HG03064 (cell line): ENCODE measurements at regions not wholly inside any gene's neighbourhood (a gene's known extent, or its start where the extent isn't known, plus 50 kb on each side); places are given as distances from the start of the nearest gene placed in this dataset.
"Not testable (repeated sequence)": the region's sequence is repeated elsewhere in the genome, so short reads cannot be mapped to it uniquely, and the experiment has no call there.

Source experiments
- ATAC-seq: cut with Tn5 transposase; IDR thresholded peaks from one replicate; pipeline ENCODE4 v1.9.1; 2021; ENCODE audit warnings: low read depth; ENCODE audit not compliant: unreplicated experiment

DNA sequence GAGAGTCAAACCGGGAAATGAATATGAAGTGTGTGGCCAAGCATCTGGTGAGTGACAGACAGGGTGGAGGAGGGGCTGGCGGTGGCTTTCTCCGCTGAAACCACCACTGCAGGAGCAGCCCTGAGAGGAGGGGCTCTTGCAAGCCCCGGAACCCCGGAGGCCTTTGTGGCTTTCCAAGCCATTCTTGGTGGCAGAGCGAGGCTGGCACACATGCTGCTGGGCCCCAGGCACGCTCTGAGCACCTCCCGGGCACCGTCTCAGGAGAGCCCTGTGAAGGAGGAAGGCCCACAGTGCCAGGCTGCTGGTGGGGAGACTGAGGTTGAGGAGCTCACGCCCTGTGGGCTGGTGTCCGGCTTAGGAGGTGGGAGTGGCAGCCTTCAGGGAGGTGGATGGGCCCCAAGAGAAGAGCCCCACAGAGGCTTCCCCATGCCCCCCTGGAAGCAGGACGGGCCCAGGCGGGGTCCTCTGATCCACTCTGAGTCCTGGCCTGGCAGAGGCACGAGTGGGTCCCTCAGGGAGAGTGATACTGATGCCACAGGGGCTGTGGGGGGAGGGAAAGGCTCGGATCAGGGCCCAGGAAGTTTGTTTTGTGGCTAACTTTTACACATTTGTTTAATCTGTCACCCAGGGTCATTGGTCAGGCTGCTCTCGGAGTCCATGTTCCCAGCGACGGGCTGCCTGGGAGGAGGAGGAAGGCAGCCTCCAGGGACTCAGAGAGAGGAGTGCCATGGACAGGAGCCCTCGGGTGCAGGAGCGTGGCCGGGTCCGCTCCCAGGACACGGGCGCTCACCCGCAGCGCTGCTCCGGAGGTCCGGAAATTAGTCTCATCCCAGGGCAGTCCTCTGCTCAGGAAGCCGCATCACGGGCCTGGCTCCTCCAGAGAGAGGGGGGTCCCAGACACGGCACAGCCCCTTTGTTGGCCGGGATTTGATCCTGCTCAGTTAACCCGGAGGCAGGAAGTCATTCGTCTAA lies 170.7 kb downstream of the ERMARD start:
- no peak for ATAC-seq

- no peak for ATAC-seq
These were observed 169.8 kb downstream of the ERMARD start for GRCh38 chr6:169921217-169921616.

- ATAC-seq: no peak
These were observed 169.1 kb downstream of the ERMARD start for GRCh38 chr6:169920359-169921020.

DNA sequence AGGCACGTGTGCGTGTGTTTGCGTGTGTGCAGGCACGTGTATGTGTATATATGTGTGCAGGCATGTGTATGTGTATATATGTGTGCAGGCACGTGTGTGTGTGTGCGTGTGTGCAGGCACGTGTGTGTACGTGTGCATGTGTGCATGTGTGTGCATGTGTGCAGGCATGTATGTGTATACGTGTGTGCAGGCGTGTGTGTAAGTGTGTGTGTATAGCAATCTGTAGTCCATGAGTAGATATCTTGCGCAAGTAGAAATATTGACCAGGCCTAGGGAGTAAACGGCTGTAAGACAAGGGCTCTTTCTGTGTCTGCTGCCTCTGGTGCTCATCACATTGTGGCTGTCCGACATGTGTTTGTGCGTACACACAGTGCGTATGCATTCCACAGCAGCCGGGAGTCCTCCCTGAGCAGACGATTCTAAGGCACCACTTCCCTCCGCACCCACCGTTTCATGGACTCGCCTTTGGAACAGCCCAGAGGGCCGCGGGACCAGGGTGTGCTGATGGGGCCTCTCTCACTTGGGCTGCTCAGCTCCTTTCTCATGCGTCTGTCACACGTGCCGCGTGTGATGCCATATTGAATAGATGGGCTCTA lies 167.6 kb downstream of the ERMARD start:
- ATAC-seq: no peak

GRCh38 chr6:169918239-169918953 lies 167.0 kb downstream of the ERMARD start:
- no peak for ATAC-seq

- no peak for ATAC-seq
These were observed 165.7 kb downstream of the ERMARD start for GRCh38 chr6:169917153-169917552.

DNA sequence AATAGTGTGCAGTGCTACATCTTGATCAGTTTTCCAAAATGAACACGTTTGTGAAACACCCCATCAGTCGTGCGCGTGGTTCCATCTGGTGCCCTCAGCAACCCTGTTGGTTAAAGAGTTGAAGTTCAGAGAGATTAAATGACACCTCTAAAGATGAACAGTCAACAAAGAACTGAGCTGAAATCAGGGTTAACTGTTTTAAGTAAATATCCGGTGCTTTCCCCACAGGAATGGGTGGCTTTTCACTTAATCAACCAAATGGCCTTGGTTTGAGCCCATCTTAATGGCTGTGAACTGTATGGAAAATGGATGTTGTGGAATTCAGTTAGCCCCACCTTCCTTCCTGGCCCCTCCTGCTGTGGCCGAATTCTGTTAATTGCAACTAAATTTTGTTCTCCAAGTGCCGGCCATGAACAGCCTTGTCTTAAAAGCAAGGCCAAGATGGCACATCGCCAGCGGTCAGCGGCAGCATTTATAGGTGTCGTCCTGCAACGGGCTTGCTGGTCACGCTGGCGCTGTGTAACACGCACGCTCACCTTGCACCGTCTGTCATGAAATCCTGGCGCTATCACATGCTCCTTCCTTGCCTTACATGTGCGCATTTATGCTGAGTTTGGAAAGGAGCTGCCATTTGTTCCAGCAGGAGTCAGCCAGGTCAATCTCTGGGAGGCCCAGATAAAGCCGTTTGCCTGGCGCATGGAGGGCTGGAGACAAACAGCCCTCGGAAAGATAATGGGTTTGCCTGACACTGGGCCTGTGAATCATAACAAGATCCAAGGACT lies 164.5 kb downstream of the ERMARD start:
- ATAC-seq: no peak

DNA sequence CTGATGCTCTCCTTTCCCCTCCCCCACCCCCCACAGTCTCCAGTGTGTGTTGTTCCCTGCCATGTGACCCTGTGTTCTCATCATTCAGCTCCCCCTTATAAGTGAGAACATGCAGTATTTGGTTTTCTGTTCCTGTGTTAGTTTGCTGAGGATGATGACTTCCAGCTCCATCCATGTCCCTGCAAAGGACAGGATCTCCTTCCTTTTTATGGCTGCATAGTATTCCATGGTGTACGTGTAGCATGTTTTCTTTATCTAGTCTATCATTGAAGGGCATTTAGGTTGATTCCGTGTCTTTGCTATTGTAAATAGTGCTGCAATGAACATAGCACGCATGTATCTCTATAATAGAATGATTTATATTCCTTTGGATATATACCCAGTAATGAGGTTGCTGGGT lies 162.3 kb downstream of the ERMARD start:
- not testable (repeated sequence) for ATAC-seq

- no peak for ATAC-seq
These were observed 161.7 kb downstream of the ERMARD start for GRCh38 chr6:169913096-169913638.

DNA sequence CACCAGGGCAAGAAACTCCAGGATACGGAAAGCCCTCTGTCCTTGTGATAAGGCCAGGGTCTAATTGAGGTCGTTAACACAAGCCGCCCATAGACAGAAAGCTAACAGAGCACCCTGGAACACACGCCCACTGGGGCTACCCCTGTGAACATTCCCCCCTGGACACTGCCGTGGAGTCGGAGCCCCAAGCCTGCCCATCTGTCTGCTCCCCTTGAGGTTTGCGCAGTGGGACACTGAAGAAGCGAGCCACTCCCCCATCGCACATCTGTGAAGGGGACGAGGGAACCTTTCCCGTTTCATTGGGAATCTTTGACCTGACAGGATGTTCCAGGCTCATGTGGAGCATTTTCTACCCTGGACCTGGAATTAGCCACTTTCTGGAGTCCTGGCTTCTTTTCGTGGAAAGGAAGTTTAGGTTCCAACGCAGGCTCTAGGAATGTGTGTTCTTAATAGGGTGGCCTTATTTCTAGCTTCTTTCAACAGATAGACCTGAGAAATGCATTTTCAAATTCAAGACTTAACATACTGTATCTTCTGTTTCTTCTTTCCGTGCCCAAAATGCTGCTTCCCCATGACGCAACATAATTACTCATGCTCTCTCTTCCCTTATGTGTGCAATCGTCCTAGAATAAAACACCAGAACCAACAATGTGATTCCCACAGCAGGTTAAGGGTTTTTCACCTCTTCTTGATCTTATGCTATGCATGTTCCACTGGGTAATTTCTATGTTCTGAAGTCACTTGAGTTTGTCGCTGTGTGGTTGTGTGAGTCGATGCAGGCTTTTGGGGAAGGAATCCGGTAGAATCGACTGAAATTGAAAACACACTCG lies 161.1 kb downstream of the ERMARD start:
- no peak for ATAC-seq

GRCh38 chr6:169911264-169912263 lies 160.1 kb downstream of the ERMARD start:
- no peak for ATAC-seq

DNA sequence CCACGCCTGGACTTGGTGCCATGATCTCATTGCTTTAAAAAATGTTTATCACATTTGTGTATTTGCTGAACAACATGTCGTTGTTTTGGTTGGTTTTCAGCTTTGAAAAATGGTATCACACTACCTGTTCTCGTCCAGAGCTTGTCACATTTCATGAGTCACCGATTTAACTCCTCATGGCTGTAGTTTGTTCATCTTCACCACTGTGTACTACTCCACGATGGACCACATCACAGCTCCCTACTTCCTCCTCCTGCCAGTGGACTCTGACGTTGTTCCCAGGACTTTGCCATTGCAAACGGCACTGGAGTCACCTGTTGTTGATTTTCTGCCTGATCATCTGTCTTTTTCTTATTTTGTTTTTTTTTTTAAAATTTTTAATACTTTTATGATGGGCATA lies 157.7 kb downstream of the ERMARD start:
- no peak for ATAC-seq

GRCh38 chr6:169908403-169908933 lies 157.0 kb downstream of the ERMARD start:
- no peak for ATAC-seq

GRCh38 chr6:169907419-169908115 lies 156.1 kb downstream of the ERMARD start:
- ATAC-seq: no peak

GRCh38 chr6:169906688-169907418 lies 155.4 kb downstream of the ERMARD start:
- no peak for ATAC-seq

- ATAC-seq: no peak
These were observed 154.7 kb downstream of the ERMARD start for GRCh38 chr6:169906004-169906687.
